Prostate gland (tissue), 2 donors: ENCODE measurements at regions not wholly inside any gene's neighbourhood (a gene's known extent, or its start where the extent isn't known, plus 50 kb on each side); places are given as distances from the start of the nearest gene placed in this dataset.

Experiments
- DNase-seq: peaks from one replicate; pipeline ENCODE4 v3.0.0-alpha.2; 2019; ENCODE audit warnings: low spot score
- H3K27ac ChIP-seq, 2 donors: fragments of 200-600 bp; sonication (generic); 2 replicates each; pipeline ENCODE4 v1.5.1; 2017 to 2019
- H3K27me3 ChIP-seq: fragments of 200-600 bp; sonication (generic); replicated peaks from 2 replicates; pipeline ENCODE4 v1.5.1; 2019; ENCODE audit not compliant: insufficient read depth
- H3K36me3 ChIP-seq, 2 donors: fragments of 200-600 bp; sonication (generic); 1 replicate in 1 of 2; 2 replicates in 1 of 2; pipeline versions ENCODE4 v1.5.1 to v1.8.1; 2017 to 2019
- H3K4me1 ChIP-seq: fragments of 200-600 bp; sonication (generic); replicated peaks from 2 replicates; pipeline ENCODE4 v1.5.1; 2019
- H3K4me3 ChIP-seq, 2 donors: fragments of 200-600 bp; sonication (generic); 2 replicates each; pipeline ENCODE4 v1.5.1; 2017 to 2019
- H3K9me3 ChIP-seq: fragments of 200-600 bp; sonication (generic); 2 replicates; pipeline ENCODE4 v1.5.1; 2017
- POLR2A ChIP-seq: fragments of 450-650 bp; IDR thresholded peaks from one replicate; pipeline ENCODE4 v1.6.1; 2016; ENCODE audit warnings: antibody characterized with exemption, mild to moderate bottlenecking
- POLR2AphosphoS5 ChIP-seq: sonication (generic); formaldehyde crosslinking; IDR thresholded peaks from one replicate; pipeline ENCODE4 v1.6.1; 2017; ENCODE audit warnings: antibody characterized with exemption
- WGBS: methylation state at CpG from one replicate; pipeline ENCODE4 v1.1.5; 2018; 5-methylcytosine and 5-hydroxymethylcytosine counted together
- intact Hi-C: fragments of 100-400 bp; cut with DNase I; formaldehyde crosslinking; loops from one replicate; pipeline ENCODE4 v1.14.2; 2022
- TF ChIP-seq, protein P1 (sequence below), 4 experiments: fragments of 200-600 bp in 2 of 4; fragments of 450-650 bp in 2 of 4; sonication (generic) in 2 of 4; IDR thresholded peaks; 1 replicate in 3 of 4; 2 replicates in 1 of 4; pipeline ENCODE4 v1.5.1; 2016 to 2019; ENCODE audit warnings: antibody characterized with exemption in 4 of 4, mild to moderate bottlenecking in 2 of 4, moderate library complexity in 2 of 4

DNA sequence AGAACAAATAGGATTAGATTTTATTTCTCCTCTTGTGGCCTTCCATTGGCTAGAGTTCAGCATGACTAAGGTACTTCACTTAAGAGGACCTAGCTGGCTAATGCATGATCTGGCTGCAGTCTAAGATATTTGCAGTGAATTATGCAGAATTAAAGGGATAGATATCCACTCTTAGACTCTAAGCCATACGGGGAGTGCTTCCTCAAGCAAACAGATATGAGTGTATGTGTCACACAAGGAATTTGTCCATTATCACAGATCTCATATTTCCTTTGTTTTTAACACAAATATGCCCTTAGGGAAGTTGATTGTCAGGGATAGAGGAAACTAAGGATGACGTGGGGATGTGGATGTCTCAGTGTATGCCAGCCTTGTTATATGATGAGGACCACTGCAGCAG is 88.1 kb upstream of the DHRS4 start:
- no peak for DNase-seq
- Histone ChIP-seq H3K27ac (no peak overlapping the region), H3K4me1 (no peaks in the 10 kb centered on the region), H3K9me3 (no peaks in the 10 kb centered on the region), H3K36me3 (no peaks in the 10 kb centered on the region), H3K27me3 (no peaks in the 10 kb centered on the region), H3K4me3 (no peak overlapping the region)
- 50% methylated on average over 2 of the region's 2 CpGs for WGBS
- intact Hi-C loops: no loop called here
- TF ChIP-seq POLR2A: no peak
- TF ChIP-seq, protein P1, sequence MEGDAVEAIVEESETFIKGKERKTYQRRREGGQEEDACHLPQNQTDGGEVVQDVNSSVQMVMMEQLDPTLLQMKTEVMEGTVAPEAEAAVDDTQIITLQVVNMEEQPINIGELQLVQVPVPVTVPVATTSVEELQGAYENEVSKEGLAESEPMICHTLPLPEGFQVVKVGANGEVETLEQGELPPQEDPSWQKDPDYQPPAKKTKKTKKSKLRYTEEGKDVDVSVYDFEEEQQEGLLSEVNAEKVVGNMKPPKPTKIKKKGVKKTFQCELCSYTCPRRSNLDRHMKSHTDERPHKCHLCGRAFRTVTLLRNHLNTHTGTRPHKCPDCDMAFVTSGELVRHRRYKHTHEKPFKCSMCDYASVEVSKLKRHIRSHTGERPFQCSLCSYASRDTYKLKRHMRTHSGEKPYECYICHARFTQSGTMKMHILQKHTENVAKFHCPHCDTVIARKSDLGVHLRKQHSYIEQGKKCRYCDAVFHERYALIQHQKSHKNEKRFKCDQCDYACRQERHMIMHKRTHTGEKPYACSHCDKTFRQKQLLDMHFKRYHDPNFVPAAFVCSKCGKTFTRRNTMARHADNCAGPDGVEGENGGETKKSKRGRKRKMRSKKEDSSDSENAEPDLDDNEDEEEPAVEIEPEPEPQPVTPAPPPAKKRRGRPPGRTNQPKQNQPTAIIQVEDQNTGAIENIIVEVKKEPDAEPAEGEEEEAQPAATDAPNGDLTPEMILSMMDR (IDR thresholded peaks at IDR 0.05): no peak

DNA sequence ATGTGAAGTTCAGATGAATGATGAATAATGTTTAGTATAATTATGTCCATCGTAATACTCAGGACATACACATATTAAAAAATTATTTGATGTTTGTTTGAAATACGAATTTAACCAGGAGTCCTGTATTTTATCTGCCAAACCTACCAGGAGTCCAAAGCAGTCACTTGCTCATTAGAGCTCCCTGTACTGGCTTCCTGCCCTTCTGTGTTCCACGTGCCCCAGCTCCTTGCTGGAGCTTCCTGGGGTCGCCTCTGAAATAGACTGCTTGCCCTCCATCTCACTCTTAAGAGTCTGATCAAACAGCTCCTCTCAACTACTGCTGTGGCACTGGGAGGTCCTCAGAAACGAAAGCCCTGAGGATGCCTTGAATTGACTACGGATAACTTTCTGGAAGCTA is 87.3 kb upstream of the DHRS4 start:
- no peak for DNase-seq
- TF ChIP-seq, protein P1 (IDR thresholded peaks at IDR 0.05): no peak
- TF ChIP-seq POLR2AphosphoS5 (no peak), POLR2A (no peak)
- Histone ChIP-seq H3K4me1 (no peaks in the 10 kb centered on the region), H3K36me3 (no peaks in the 10 kb centered on the region), H3K27me3 (no peaks in the 10 kb centered on the region), H3K9me3 (no peaks in the 10 kb centered on the region), H3K27ac (no peak overlapping the region), H3K4me3 (no peak overlapping the region)
- whole genome bisulfite sequencing: 62% methylated on average over 6 of the region's 6 CpGs
- intact Hi-C loops: no loop called here

DNA sequence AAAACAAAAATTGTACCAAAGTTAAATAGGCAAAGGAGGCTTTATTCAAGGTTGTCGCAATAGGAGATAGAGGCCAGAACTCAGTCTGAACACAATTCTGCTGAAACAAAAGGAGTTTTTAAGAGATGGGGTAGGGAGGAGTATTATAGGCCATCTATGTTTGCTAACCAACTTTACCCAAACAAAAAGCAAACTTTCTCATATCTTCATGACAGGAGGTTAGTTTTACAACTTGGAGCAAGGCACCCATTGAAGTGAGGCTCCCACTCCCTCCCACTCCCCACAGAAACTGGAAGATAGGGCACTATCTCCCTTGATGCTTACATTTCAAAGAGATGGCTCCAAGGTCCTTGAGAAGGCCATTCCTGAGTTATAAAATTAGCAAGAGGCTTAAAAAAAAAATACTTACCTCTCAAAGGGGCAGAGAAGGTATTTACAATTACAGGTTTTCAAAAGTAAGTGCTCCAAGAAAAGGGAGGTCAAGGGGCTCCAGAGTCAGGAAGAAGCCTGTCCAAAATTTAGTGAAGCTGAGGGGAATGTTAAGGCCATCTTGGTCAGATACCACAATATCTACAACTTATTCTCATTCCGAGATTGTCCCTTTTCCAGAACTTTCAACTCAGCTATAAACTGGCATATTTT is 84.4 kb upstream of the DHRS4 start:
- H3K9me3 ChIP-seq: no peaks in the 10 kb centered on the region
- intact Hi-C loops: no loop called here
- DNase-seq: no peak
- TF ChIP-seq POLR2AphosphoS5: no peak
- TF ChIP-seq, protein P1 (IDR thresholded peaks at IDR 0.05): no peak
- no peak for TF ChIP-seq POLR2A
- H3K4me3 ChIP-seq: no peak overlapping the region
- no peaks in the 10 kb centered on the region for H3K4me1 ChIP-seq
- no peaks in the 10 kb centered on the region for H3K27me3 ChIP-seq
- WGBS: 63% methylated on average over 2 of the region's 2 CpGs
- no peak overlapping the region for H3K27ac ChIP-seq
- no peaks in the 10 kb centered on the region for H3K36me3 ChIP-seq

DNA sequence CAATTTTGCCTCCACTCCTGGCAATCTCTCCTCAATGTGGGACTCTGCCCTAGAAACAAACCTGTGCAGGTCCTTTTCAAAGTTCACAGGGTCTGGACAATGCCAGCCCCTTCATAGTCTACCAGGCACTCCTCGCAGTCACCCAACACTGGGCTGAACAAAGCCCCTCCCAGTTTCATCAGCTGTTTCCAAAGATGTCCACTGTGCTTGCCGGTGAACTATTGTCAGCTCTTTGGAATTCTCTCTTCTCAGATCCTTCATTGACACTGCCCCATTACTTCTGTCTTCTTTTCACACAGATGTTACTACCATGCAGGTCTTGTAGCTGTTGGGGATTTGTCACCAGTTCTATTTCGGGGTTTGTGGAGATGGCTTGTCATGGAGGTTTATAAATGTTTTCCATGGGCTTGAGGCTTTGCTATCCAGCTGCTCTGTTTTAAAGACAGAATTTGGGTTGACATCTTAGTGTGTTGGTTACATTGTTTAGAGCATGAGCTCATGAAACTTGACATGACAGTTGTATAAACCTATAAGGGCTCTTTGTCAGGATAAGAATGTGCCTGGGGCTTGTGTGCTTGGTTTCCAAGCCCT is 77.3 kb upstream of the DHRS4 start:
- WGBS: 82% methylated on average over 3 of the region's 3 CpGs
- Histone ChIP-seq H3K36me3 (no peaks in the 10 kb centered on the region), H3K4me3 (no peak overlapping the region), H3K27ac (no peak overlapping the region), H3K9me3 (no peaks in the 10 kb centered on the region), H3K4me1 (no peaks in the 10 kb centered on the region), H3K27me3 (no peaks in the 10 kb centered on the region)
- TF ChIP-seq, protein P1 (IDR thresholded peaks at IDR 0.05): no peak
- no peak for TF ChIP-seq POLR2A
- TF ChIP-seq POLR2AphosphoS5: no peak
- intact Hi-C loops: no loop called here
- no peak for DNase-seq

DNA sequence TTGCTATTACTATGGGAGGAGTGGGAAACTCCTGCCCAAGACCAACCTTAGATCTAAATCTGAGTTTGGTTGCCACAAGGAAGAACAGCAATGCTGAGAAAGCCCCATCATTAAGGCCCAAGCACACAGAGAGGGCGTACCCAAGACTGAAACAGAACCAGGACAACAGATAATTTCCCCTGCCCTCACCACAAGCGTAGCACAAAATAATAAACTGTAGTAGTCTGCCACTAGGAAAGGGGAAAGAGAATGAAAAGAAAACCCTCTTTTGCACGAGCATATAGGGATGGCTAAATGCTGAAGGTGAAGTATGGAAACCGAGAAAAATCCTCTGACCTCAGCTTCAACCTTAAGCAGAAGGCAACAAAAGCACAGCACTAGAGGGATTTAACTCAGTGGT is 76.5 kb upstream of the DHRS4 start:
- Histone ChIP-seq H3K9me3 (no peaks in the 10 kb centered on the region), H3K27ac (no peak overlapping the region), H3K27me3 (no peaks in the 10 kb centered on the region), H3K36me3 (no peaks in the 10 kb centered on the region), H3K4me1 (no peaks in the 10 kb centered on the region), H3K4me3 (no peak overlapping the region)
- intact Hi-C loops: no loop called here
- no peak for DNase-seq
- TF ChIP-seq POLR2AphosphoS5 (no peak), POLR2A (no peak)
- TF ChIP-seq, protein P1 (IDR thresholded peaks at IDR 0.05): no peak
- WGBS: 92% methylated on average over 4 of the region's 4 CpGs
